AG04450 (cell line): ENCODE measurements at regions not wholly inside any gene's neighbourhood (a gene's known extent, or its start where the extent isn't known, plus 50 kb on each side); places are given as distances from the start of the nearest gene placed in this dataset.

Experiments used
- CTCF ChIA-PET: fragments of 300-600, 350-600 bp; formaldehyde crosslinking; extraction: SDS; loops from one replicate; lab custom pipeline; 2022; ENCODE audit warnings: antibody characterized with exemption, inconsistent platforms; lab: Charles Lee
- POLR2A ChIA-PET: fragments of 350-600 bp; formaldehyde crosslinking; extraction: SDS; loops from one replicate; lab custom pipeline; 2021; ENCODE audit warnings: antibody characterized with exemption, inconsistent platforms; lab: Yijun Ruan, JAX
- DNase-seq: peaks from one replicate; pipeline ENCODE4 v3.0.0-alpha.2; 2011; ENCODE audit warnings: low read depth, low spot score
- H3K27ac ChIP-seq: one replicate; pipeline ENCODE4 v1.5.1; 2012; ENCODE audit warnings: low read depth, low read length, control low read depth
- H3K27me3 ChIP-seq: one replicate; pipeline ENCODE4 v1.6.0; 2012; ENCODE audit warnings: low read length; ENCODE audit not compliant: control insufficient read depth, insufficient read depth
- H3K4me3 ChIP-seq: 2 replicates; pipeline ENCODE4 v1.5.1; 2011; ENCODE audit warnings: mild to moderate bottlenecking, low read depth, low read length, control low read depth
- H3K9me3 ChIP-seq: 2 replicates; pipeline ENCODE4 v1.5.1; 2012; ENCODE audit warnings: low read length; ENCODE audit not compliant: control insufficient read depth, insufficient read depth
- TF ChIP-seq, protein P1 (sequence below): IDR thresholded peaks from 2 replicates; pipeline ENCODE4 v1.5.1; 2011; ENCODE audit warnings: low read depth, low read length, control low read depth, inconsistent platforms

DNA sequence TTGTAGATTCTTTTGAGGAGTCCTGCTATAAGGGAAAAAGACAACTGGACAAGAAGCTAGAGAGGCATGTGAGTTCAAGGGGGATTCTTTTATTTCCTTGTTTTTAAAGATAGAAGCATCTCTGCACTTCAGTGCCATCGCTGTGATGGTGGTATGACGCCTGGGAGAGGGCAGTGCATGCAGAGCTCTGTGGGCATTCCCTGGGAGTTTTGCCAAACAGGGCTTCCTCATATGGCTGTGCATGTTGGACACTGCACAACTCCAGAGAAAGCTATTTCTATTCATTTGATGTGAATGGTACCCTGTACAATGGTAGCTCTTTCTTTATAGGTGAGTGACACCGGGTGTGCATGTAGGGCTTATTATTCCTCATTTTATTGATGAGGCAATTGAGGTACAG is 599.5 kb upstream of the DPP6 start:
- Histone ChIP-seq H3K4me3 (no peak overlapping the region), H3K27me3 (no peaks in the 10 kb centered on the region), H3K27ac (no peak overlapping the region), H3K9me3 (peaks cover 34% of the 10 kb centered on the region)
- no peak for DNase-seq
- ChIA-PET POLR2A (no interaction called here), CTCF (no interaction called here)
- TF ChIP-seq, protein P1, sequence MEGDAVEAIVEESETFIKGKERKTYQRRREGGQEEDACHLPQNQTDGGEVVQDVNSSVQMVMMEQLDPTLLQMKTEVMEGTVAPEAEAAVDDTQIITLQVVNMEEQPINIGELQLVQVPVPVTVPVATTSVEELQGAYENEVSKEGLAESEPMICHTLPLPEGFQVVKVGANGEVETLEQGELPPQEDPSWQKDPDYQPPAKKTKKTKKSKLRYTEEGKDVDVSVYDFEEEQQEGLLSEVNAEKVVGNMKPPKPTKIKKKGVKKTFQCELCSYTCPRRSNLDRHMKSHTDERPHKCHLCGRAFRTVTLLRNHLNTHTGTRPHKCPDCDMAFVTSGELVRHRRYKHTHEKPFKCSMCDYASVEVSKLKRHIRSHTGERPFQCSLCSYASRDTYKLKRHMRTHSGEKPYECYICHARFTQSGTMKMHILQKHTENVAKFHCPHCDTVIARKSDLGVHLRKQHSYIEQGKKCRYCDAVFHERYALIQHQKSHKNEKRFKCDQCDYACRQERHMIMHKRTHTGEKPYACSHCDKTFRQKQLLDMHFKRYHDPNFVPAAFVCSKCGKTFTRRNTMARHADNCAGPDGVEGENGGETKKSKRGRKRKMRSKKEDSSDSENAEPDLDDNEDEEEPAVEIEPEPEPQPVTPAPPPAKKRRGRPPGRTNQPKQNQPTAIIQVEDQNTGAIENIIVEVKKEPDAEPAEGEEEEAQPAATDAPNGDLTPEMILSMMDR, result no peak

DNA sequence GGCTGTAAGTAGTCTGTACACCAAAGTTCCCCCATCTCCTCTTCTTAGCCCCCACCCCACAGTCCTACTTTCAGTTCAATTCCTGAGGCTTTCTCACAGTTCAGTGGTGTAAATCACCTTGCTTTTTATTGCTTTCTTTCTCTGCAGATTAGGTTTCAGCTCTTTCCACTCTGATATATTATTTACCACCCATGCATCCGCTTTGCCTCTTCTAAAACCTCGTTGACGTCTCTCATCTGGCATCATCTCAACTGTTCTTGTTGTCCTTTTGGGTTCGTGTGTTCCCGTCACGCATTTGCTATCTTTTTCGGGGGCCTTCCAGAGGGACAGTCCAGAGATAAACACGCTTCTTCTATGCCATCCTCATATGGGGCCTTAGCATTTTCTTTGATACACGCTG is 597.9 kb upstream of the DPP6 start:
- no peaks in the 10 kb centered on the region for H3K27me3 ChIP-seq
- peaks cover 40% of the 10 kb centered on the region for H3K9me3 ChIP-seq
- CTCF ChIA-PET, result interaction anchor here (0.6 kb wide), 1 partner anchor 620 kb away, joined by 4 read pairs; no protein-coding TSS in a partner anchor
- no peak for DNase-seq
- no peak overlapping the region for H3K4me3 ChIP-seq
- TF ChIP-seq, protein P1, result no peak
- POLR2A ChIA-PET, result no interaction called here
- no peak overlapping the region for H3K27ac ChIP-seq

DNA sequence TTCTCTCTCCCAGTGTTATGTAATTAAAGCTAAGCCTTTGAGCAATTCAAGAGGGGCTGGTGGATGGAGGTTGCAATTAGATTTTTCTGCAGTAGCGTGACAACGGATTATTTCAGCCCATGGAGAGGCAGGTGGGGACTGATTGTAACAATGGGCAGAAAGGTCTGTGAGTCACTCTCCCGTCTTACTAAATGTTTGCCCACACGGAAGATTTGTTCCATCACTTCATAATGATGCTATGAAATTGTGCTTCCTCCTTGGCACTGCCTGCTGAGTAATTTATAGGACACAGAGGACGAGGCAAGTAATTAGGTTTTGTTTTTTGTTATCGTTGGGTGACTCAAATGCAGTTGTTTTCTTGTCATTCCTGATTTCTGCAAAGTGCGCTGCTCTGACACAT is 594.5 kb upstream of the DPP6 start:
- Histone ChIP-seq H3K9me3 (peaks cover 45% of the 10 kb centered on the region), H3K4me3 (no peak overlapping the region), H3K27ac (no peak overlapping the region), H3K27me3 (no peaks in the 10 kb centered on the region)
- TF ChIP-seq, protein P1, result no peak
- no peak for DNase-seq
- ChIA-PET POLR2A (no interaction called here), CTCF (no interaction called here)

DNA sequence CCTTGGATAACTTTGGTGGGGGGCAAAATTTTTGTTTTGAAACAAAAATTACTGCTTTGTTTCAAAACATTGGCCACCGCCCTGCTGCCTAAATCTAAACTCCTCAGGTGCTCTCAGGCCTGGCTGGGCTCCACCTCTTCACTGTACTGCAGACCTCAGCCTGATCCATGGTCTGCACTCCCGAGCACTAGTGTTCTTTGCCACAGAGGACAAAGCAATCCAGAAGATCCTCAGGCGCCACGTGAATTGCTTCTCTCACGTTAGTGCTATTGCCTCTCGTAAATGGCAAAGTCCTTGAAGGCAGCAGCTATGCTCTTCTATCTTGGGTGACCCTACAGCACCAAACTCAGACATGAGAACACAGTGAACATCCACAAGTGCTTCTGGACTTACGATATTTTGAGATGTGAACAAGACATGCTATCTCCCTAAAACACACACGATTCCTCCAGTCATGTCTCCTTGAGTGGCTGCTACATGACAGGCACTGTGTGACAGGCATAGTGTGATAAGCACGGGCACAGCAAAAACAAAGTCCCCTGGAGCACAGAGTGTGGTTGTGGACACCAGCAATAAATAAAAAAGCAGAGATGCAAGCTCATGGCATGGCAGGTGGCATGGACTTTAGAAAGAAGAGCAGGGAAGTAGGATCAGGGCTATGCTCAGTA is 582.1 kb upstream of the DPP6 start:
- CTCF ChIA-PET, result no interaction called here
- POLR2A ChIA-PET, result no interaction called here
- Histone ChIP-seq H3K9me3 (peaks cover 40% of the 10 kb centered on the region), H3K4me3 (no peak overlapping the region), H3K27me3 (no peaks in the 10 kb centered on the region), H3K27ac (no peak overlapping the region)
- TF ChIP-seq, protein P1, result no peak
- no peak for DNase-seq

DNA sequence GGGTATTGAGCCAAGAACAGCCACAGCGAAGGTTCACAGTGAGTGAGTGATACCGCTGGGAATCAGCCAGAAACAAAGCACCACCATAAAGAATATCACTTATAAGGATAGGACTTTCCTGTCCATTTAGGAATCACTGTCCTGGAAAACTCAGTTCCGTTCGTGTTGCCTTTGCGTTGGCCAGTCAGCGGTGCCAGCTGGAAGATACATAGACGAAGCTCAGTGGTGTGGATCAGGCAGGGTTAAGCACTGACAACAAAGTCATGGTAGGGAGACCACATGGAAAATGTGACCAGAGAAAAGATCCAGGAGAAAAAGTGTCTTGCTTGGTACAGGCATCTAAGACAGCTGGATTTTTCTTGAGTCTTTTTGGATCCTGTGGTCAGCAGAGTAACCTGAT is 579.7 kb upstream of the DPP6 start:
- CTCF ChIA-PET, result interaction anchor here (0.6 kb wide), 1 partner anchor 1476 kb away, joined by 4 read pairs; no protein-coding TSS in a partner anchor

More for the DNA sequence above, 579.7 kb upstream of the DPP6 start:
- TF ChIP-seq, protein P1, result no peak
- no peak overlapping the region for H3K4me3 ChIP-seq
- H3K27me3 ChIP-seq, result no peaks in the 10 kb centered on the region
- DNase-seq, result no peak
- peaks cover 45% of the 10 kb centered on the region for H3K9me3 ChIP-seq
- no peak overlapping the region for H3K27ac ChIP-seq
- POLR2A ChIA-PET, result no interaction called here
